ENCODE measurements at regions not wholly inside any gene's neighbourhood (a gene's known extent, or its start where the extent isn't known, plus 50 kb on each side); places are given as distances from the start of the nearest gene placed in this dataset.

- no peak overlapping the region for H3K4me3 ChIP-seq
- H3K4me1 ChIP-seq: no peaks in the 10 kb centered on the region
- no peaks in the 10 kb centered on the region for H3K9me3 ChIP-seq
- ATAC-seq (no peak), DNase-seq (no peak)
- H3K36me3 ChIP-seq: no peaks in the 10 kb centered on the region
- no peaks in the 10 kb centered on the region for H3K27me3 ChIP-seq (ENCODE audit: low read depth)
- intact Hi-C loops (cut with DNase I): no loop called here
- no peak for TF ChIP-seq CTCF (IDR thresholded peaks at IDR 0.05)
- no peak overlapping the region for H3K27ac ChIP-seq
Observed at GRCh38 chr14:84520711-84521338, 1009.1 kb upstream of the FLRT2 start.

GRCh38 chr14:84523746-84524145 is 1006.2 kb upstream of the FLRT2 start:
- H3K4me3 ChIP-seq: no peak overlapping the region
- TF ChIP-seq CTCF (IDR thresholded peaks at IDR 0.05): no peak
- no peaks in the 10 kb centered on the region for H3K27me3 ChIP-seq (ENCODE audit: low read depth)
- H3K36me3 ChIP-seq: no peaks in the 10 kb centered on the region
- no peaks in the 10 kb centered on the region for H3K4me1 ChIP-seq
- H3K27ac ChIP-seq: no peak overlapping the region
- ATAC-seq (no peak), DNase-seq (no peak)
- intact Hi-C loops (cut with DNase I): no loop called here
- no peaks in the 10 kb centered on the region for H3K9me3 ChIP-seq

GRCh38 chr14:84527706-84528105 is 1002.2 kb upstream of the FLRT2 start:
- DNase-seq (no peak), ATAC-seq (no peak)
- H3K27me3 ChIP-seq (ENCODE audit: low read depth): no peaks in the 10 kb centered on the region
- intact Hi-C loops (cut with DNase I): no loop called here
- TF ChIP-seq CTCF (IDR thresholded peaks at IDR 0.05): no peak
- H3K4me1 ChIP-seq: no peaks in the 10 kb centered on the region
- H3K4me3 ChIP-seq: no peak overlapping the region
- H3K27ac ChIP-seq: no peak overlapping the region
- no peaks in the 10 kb centered on the region for H3K9me3 ChIP-seq
- H3K36me3 ChIP-seq: no peaks in the 10 kb centered on the region

GRCh38 chr14:84532016-84532415 is 997.9 kb upstream of the FLRT2 start:
- TF ChIP-seq CTCF (IDR thresholded peaks at IDR 0.05): no peak
- Histone ChIP-seq H3K27me3 (ENCODE audit: low read depth) (no peaks in the 10 kb centered on the region), H3K27ac (no peak overlapping the region), H3K9me3 (no peaks in the 10 kb centered on the region), H3K36me3 (no peaks in the 10 kb centered on the region), H3K4me1 (no peaks in the 10 kb centered on the region), H3K4me3 (no peak overlapping the region)
- DNase-seq (no peak), ATAC-seq (no peak)
- intact Hi-C loops (cut with DNase I): no loop called here

- H3K4me3 ChIP-seq: no peak overlapping the region
- no peaks in the 10 kb centered on the region for H3K4me1 ChIP-seq
- intact Hi-C loops (cut with DNase I): no loop called here
- H3K27me3 ChIP-seq (ENCODE audit: low read depth): no peaks in the 10 kb centered on the region
- H3K36me3 ChIP-seq: no peaks in the 10 kb centered on the region
- TF ChIP-seq CTCF (IDR thresholded peaks at IDR 0.05): no peak
- no peak for ATAC-seq
- H3K9me3 ChIP-seq: no peaks in the 10 kb centered on the region
- no peak overlapping the region for H3K27ac ChIP-seq
- no peak for DNase-seq
Observed at GRCh38 chr14:84533181-84533725, 996.7 kb upstream of the FLRT2 start.
